LNCAP (cell line): ENCODE measurements at regions not wholly inside any gene's neighbourhood (a gene's known extent, or its start where the extent isn't known, plus 50 kb on each side); places are given as distances from the start of the nearest gene placed in this dataset.

ENCODE experiments used
- CTCF ChIP-seq: fragments of 450-650 bp; IDR thresholded peaks from 2 replicates; pipeline ENCODE4 v1.5.1; 2017; ENCODE audit warnings: mild to moderate bottlenecking

GRCh38 chr2:8490166-8490721, 191.6 kb upstream of the ID2 start:
- no peak for TF ChIP-seq CTCF

GRCh38 chr2:8491296-8492027, 190.4 kb upstream of the ID2 start:
- TF ChIP-seq CTCF: no peak

GRCh38 chr2:8494151-8494550, 187.7 kb upstream of the ID2 start:
- no peak for TF ChIP-seq CTCF

GRCh38 chr2:8494589-8494988, 187.3 kb upstream of the ID2 start:
- no peak for TF ChIP-seq CTCF

GRCh38 chr2:8495189-8495989, 186.5 kb upstream of the ID2 start:
- no peak for TF ChIP-seq CTCF

GRCh38 chr2:8496079-8496478, 185.8 kb upstream of the ID2 start:
- no peak for TF ChIP-seq CTCF

GRCh38 chr2:8496617-8497016, 185.2 kb upstream of the ID2 start:
- no peak for TF ChIP-seq CTCF
